Cerebellar nuclear complex (tissue), 1 donor: ENCODE measurements at regions not wholly inside any gene's neighbourhood (a gene's known extent, or its start where the extent isn't known, plus 50 kb on each side); places are given as distances from the start of the nearest gene placed in this dataset.

Experiments used
- DNase-seq, 2 experiments: peaks; one replicate each; lab custom pipeline; 2025; lab: John Stamatoyannopoulos, UW

GRCh38 chr4:159038536-159038935, 64.3 kb upstream of the RAPGEF2 start:
- no peak for DNase-seq

- no peak for DNase-seq
Observed at GRCh38 chr4:159041054-159042034, 61.5 kb upstream of the RAPGEF2 start.

GRCh38 chr4:159042097-159042605, 60.7 kb upstream of the RAPGEF2 start:
- no peak for DNase-seq

GRCh38 chr4:159042868-159043267, 60.0 kb upstream of the RAPGEF2 start:
- DNase-seq, result no peak

- no peak for DNase-seq
Observed at GRCh38 chr4:159043861-159044260, 59.0 kb upstream of the RAPGEF2 start.

GRCh38 chr4:159045321-159045720, 57.6 kb upstream of the RAPGEF2 start:
- DNase-seq, result no peak

- no peak for DNase-seq
Observed at GRCh38 chr4:159046683-159047082, 56.2 kb upstream of the RAPGEF2 start.

- DNase-seq, result no peak
Observed at GRCh38 chr4:159047478-159048165, 55.3 kb upstream of the RAPGEF2 start.

GRCh38 chr4:159048166-159048886, 54.6 kb upstream of the RAPGEF2 start:
- peak; percentile 1 for DNase-seq

- DNase-seq, result no peak
Observed at GRCh38 chr4:159049780-159050375, 53.0 kb upstream of the RAPGEF2 start.

- DNase-seq, result no peak
Observed at GRCh38 chr4:159051245-159052071, 51.4 kb upstream of the RAPGEF2 start.

GRCh38 chr4:159052315-159052714, 50.6 kb upstream of the RAPGEF2 start:
- no peak for DNase-seq
